ENCODE measurements at regions not wholly inside any gene's neighbourhood (a gene's known extent, or its start where the extent isn't known, plus 50 kb on each side); places are given as distances from the start of the nearest gene placed in this dataset.

GRCh38 chr5:152070591-152070990 is 145.9 kb upstream of the GLRA1 start:
- TF ChIP-seq POLR2AphosphoS5 (IDR thresholded peaks at IDR 0.05; ENCODE audit: insufficient read depth in 1 of 2, low read depth in 1 of 2): no peak
- no peak for TF ChIP-seq POLR2A (IDR thresholded peaks at IDR 0.05)
- no peak for TF ChIP-seq CTCF (IDR thresholded peaks at IDR 0.05)

All from vagina (tissue), 2 donors.